Prostate gland (tissue), 2 donors: ENCODE measurements at regions not wholly inside any gene's neighbourhood (a gene's known extent, or its start where the extent isn't known, plus 50 kb on each side); places are given as distances from the start of the nearest gene placed in this dataset.

Experiments
- CTCF ChIP-seq, 4 experiments: fragments of 200-600 bp in 2 of 4; fragments of 450-650 bp in 2 of 4; sonication (generic) in 2 of 4; IDR thresholded peaks; 1 replicate in 3 of 4; 2 replicates in 1 of 4; pipeline ENCODE4 v1.5.1; 2016 to 2019; ENCODE audit warnings: antibody characterized with exemption in 4 of 4, mild to moderate bottlenecking in 2 of 4, moderate library complexity in 2 of 4
- POLR2A ChIP-seq: fragments of 450-650 bp; IDR thresholded peaks from one replicate; pipeline ENCODE4 v1.6.1; 2016; ENCODE audit warnings: antibody characterized with exemption, mild to moderate bottlenecking
- POLR2AphosphoS5 ChIP-seq: sonication (generic); formaldehyde crosslinking; IDR thresholded peaks from one replicate; pipeline ENCODE4 v1.6.1; 2017; ENCODE audit warnings: antibody characterized with exemption

- no peak for TF ChIP-seq CTCF (IDR thresholded peaks at IDR 0.05)
- no peak for TF ChIP-seq POLR2A
- no peak for TF ChIP-seq POLR2AphosphoS5
These were observed 284.3 kb upstream of the RASGEF1B start for GRCh38 chr4:81756042-81756441.
